ENCODE measurements at regions not wholly inside any gene's neighbourhood (a gene's known extent, or its start where the extent isn't known, plus 50 kb on each side); places are given as distances from the start of the nearest gene placed in this dataset.

DNA sequence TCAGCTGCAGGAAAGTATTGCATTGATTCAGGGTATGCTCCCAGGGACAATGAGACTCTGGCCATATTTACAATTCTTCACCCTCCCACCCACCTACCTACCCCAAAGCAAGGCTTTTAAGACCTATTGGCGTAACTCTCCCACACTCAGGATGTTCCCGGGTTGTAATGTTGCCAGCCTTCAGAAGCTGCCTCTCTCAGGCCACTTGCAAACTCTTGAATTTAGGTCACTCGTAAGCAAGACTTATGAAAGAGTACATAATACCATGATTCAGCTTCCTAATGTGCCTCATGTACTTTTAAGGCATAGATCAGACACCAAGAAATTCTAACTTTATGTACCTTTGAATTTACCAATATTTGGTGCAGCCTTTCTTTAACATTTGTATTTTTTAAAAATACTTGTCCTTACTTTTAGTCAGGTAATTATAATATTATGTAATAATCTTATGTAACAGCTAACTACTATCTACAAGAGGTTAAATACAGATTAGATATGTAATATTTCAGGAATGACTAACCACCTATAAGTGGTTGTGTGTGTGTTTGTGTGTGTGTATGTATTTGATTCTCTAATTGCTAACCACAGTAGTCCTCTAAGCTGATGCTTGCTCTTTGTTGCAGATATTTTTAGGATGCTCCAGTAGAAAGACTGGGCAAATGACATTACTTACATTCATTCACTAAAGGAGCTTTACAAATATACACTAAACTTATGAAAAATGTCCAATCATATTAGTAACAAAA is 630.5 kb upstream of the MEF2C start:
- TF ChIP-seq, protein P1, sequence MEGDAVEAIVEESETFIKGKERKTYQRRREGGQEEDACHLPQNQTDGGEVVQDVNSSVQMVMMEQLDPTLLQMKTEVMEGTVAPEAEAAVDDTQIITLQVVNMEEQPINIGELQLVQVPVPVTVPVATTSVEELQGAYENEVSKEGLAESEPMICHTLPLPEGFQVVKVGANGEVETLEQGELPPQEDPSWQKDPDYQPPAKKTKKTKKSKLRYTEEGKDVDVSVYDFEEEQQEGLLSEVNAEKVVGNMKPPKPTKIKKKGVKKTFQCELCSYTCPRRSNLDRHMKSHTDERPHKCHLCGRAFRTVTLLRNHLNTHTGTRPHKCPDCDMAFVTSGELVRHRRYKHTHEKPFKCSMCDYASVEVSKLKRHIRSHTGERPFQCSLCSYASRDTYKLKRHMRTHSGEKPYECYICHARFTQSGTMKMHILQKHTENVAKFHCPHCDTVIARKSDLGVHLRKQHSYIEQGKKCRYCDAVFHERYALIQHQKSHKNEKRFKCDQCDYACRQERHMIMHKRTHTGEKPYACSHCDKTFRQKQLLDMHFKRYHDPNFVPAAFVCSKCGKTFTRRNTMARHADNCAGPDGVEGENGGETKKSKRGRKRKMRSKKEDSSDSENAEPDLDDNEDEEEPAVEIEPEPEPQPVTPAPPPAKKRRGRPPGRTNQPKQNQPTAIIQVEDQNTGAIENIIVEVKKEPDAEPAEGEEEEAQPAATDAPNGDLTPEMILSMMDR (IDR thresholded peaks at IDR 0.05), result no peak
- no peak for TF ChIP-seq ZFX (IDR thresholded peaks at IDR 0.05; ENCODE audit: borderline replicate concordance)
